ENCODE measurements at regions not wholly inside any gene's neighbourhood (a gene's known extent, or its start where the extent isn't known, plus 50 kb on each side); places are given as distances from the start of the nearest gene placed in this dataset.
"Not testable (repeated sequence)": the region's sequence is repeated elsewhere in the genome, so short reads cannot be mapped to it uniquely, and the experiment has no call there.

DNA sequence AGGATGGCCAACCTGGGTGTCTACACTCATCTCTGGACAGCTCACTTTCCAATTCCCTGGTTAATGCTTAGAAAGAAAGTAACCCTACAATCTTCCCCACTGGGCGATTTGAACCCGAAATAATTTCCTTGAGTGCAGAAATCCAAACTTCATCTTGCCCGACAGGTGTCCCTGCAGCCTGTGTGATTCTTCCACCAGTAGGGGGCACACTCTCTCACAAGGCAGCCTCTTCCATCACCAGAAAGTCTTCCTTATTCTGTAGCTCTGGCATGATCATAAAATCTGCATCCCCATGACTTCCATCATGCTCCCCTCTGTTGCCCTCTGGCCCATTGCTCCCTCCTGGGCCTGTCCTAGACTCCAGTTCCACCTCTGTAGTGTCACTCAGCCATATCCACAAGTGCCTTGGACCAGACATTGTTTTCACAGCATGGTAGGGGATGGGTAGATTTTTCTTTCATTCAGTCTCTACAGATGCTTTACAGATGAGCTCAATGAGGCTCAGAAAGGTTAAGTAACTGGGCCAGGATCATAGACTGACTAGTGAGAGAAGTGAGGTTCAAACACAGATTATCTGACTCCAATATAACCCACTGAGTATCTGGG lies 170.4 kb upstream of the SPTLC3 start:
- DNase-seq (ENCODE audit: low read depth in 4 of 4, low spot score in 3 of 4): no peak

DNA sequence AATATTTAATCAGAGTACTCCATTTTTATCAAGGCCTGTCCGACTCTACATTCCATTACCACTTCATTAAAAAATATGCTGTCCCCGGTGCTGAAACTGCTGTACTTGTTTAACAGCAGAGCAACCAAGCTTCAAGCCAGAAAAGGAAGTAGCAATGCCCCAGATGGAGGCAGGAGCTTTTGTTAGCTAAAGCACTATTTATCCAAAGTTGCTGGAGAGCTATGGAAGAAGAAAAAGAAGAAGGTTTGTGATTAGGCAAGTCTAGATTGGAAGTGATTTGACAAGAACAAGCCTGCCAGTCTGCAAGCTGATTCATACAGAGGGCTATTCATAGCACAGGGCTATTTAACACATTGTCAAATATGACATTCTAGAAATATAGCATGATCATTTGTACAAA lies 160.9 kb upstream of the SPTLC3 start:
- peak; percentile 22 to 40 (median 28) for DNase-seq (ENCODE audit: low read depth in 4 of 4, low spot score in 3 of 4)

DNA sequence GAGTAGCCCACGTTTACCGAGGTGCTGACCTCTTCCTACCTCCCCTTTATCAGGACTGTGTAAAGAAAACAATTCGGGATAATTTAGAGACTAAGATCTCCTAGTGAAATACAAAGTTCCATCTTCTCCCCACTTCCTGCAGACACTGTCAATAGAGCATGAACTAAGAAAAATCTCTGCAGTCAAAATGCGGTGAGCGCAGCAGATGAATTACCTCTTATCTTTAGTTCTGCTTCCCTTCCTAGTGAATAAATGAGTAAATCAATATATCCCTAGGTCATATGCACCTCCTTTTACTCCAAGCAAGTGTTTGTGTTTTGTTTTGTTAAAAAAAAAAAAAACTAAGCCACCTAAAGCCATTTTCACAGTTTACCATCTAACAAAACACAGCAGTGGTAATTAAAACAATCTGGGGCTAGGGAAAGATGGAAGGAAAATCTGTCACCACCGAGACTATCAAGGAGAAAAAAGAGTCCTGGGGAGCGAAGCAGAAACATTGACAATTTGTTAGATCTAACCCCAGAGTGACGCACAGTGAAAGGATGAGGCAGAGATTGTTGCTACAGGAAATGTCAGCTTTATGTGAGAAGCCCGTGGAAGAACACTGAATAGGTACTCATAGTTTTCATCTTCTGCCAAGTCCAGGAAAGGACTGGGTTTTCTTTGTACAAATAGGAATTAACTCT lies 159.4 kb upstream of the SPTLC3 start:
- no peak for DNase-seq (ENCODE audit: low read depth in 4 of 4, low spot score in 3 of 4)

GRCh38 chr20:12857643-12858042 lies 151.1 kb upstream of the SPTLC3 start:
- not testable (repeated sequence) for DNase-seq (ENCODE audit: low read depth in 4 of 4, low spot score in 3 of 4)

GRCh38 chr20:12860619-12861247 lies 148.0 kb upstream of the SPTLC3 start:
- no peak for DNase-seq (ENCODE audit: low read depth in 4 of 4, low spot score in 3 of 4)

- no peak for DNase-seq (ENCODE audit: low read depth in 4 of 4, low spot score in 3 of 4)
These were observed 139.1 kb upstream of the SPTLC3 start for GRCh38 chr20:12869669-12870068.

DNA sequence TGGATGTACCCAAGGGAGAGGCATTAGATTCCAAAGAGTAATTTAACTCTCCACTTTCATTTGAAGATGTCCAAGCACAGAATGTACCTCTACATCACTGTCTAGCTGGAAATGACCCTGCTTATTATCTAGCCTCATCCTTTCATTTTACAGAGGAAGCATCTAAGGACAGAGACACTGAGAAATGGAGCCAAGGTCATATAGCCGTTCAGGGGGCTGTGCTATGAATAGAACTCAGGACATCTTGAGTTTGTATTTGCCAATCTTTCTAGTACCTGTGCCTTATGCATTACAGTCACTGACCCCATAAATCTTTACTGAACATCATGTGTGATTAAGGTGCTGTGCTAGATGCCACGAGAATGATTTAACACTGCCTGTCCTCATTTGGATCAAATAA lies 138.2 kb upstream of the SPTLC3 start:
- no peak for DNase-seq (ENCODE audit: low read depth in 4 of 4, low spot score in 3 of 4)

DNA sequence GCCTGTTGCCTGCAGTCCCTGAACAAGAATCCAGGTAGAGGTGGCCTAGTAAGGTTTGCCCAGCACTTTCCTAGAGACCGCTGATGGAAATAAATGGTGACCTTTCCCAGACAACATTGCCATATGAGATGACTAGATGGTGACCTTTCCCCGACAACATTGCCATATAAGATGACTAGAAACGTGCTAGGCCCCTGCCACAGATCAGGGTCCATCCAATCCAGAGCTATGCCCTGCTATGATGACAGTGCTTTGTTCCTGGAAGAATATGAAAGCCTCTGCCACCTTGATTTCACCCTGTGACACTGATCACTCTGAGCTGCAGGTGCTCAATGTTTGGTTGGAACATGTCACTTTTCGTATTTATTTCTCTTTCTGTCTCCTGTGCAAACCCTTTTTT lies 133.8 kb upstream of the SPTLC3 start:
- no peak for DNase-seq (ENCODE audit: low read depth in 4 of 4, low spot score in 3 of 4)

DNA sequence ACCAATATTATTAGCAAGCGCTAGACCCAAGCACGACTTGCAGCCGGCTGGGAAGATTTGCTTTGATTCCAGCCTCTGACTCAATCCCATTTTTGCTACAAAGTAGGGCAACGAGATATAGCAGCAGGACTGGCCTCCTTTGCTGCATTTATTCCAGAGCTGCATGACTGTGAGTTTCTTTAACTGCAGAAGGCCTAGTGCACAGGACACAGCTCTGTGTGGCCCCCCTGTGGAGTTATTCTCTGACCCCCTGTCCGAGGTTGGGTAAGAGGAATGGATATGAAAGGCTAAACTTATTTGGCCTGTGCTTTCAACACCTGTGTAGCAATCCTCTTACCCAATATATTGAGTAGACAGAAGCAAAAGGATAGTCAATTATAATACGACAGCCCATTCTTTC lies 133.3 kb upstream of the SPTLC3 start:
- DNase-seq (ENCODE audit: low read depth in 4 of 4, low spot score in 3 of 4): no peak

- DNase-seq (ENCODE audit: low read depth in 4 of 4, low spot score in 3 of 4): no peak
These were observed 125.8 kb upstream of the SPTLC3 start for GRCh38 chr20:12882832-12883506.

GRCh38 chr20:12883507-12883885 lies 125.3 kb upstream of the SPTLC3 start:
- no peak for DNase-seq (ENCODE audit: low read depth in 4 of 4, low spot score in 3 of 4)

- DNase-seq (ENCODE audit: low read depth in 4 of 4, low spot score in 3 of 4): no peak
These were observed 122.0 kb upstream of the SPTLC3 start for GRCh38 chr20:12886618-12887363.

GRCh38 chr20:12891643-12892042 lies 117.1 kb upstream of the SPTLC3 start:
- no peak for DNase-seq (ENCODE audit: low read depth in 4 of 4, low spot score in 3 of 4)

DNA sequence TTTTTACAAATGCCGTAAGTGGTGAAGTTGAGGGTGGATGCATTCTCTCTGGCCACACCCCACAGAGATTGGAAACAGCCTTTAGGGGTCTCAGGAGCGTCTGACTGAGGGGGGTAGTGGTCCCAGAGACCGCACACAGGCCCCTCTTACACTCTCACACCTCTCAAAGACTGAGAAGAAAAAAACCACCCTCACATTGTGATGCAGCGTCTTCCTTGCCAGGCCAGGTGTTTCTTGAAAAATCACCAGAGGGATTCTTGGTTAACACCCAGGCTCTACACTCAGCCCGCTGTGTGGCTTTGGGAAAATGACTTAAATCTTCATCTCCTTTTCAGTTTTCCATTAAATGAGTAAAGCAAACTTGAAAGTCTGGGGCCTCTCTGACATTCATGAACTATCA lies 115.8 kb upstream of the SPTLC3 start:
- no peak for DNase-seq (ENCODE audit: low read depth in 4 of 4, low spot score in 3 of 4)

GRCh38 chr20:12893653-12894052 lies 115.1 kb upstream of the SPTLC3 start:
- DNase-seq (ENCODE audit: low read depth in 4 of 4, low spot score in 3 of 4): no peak

DNA sequence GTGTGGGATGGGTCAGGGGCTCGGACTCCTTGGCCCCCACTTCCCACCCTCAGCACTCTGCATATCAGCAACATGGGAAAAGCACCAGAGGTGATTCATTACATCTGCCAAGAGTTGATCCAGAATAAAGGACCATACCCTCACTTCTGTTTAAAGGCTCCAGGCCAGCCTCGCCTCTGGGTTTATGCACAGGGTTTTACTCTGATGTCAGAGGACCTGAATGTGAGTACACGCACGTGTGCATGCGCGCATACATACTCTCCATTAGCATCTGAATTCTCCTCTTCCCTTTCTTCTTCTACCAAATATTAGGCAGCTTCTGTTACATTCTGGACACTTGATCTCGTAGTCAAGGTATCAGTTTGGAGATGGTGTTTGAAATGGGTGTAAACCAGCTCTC lies 114.7 kb upstream of the SPTLC3 start:
- DNase-seq (ENCODE audit: low read depth in 4 of 4, low spot score in 3 of 4): no peak

DNA sequence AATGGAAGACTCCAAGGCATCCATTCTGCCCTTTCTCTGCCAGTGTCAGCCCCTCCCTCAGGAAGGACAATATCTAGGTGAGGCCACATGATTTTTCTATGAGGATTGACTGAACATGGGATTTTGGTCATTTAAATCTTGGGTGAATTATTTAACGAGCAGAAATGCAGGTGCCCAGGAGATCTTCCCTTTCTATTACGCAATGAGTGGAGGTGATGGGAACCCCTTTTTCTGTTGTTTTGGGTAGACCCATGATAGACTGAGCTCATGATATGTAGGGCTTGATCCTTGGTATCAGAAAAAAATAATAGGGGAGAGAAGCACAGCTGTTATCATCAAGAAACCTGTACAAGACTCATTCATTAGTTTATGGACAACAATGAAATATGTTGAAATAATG lies 112.6 kb upstream of the SPTLC3 start:
- DNase-seq (ENCODE audit: low read depth in 4 of 4, low spot score in 3 of 4): no peak

- DNase-seq (ENCODE audit: low read depth in 4 of 4, low spot score in 3 of 4): no peak
These were observed 105.8 kb upstream of the SPTLC3 start for GRCh38 chr20:12902992-12903391.

DNA sequence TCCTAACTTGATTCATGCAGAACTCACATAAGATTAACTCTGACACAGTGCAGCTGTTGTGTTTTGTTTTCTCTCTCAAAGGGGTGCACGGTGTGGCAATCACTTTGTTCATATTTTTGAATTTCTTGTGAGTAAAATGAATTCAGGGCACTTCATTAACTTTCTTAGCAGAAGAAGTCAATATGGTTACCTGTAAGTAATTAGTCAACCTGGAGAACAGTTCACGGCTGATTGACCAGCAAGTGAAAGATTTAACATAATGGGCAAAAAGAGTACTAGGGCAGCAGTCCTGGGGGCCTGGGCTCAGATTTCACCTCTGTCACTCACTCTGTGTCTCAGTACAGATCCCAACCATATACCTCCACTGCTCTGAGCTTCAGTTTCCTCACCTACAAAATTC lies 102.4 kb upstream of the SPTLC3 start:
- DNase-seq (ENCODE audit: low read depth in 4 of 4, low spot score in 3 of 4): no peak

- DNase-seq (ENCODE audit: low read depth in 4 of 4, low spot score in 3 of 4): no peak
These were observed 97.4 kb upstream of the SPTLC3 start for GRCh38 chr20:12911372-12911771.
